ENCODE measurements at regions not wholly inside any gene's neighbourhood (a gene's known extent, or its start where the extent isn't known, plus 50 kb on each side); places are given as distances from the start of the nearest gene placed in this dataset.

- TF ChIP-seq, protein P1, sequence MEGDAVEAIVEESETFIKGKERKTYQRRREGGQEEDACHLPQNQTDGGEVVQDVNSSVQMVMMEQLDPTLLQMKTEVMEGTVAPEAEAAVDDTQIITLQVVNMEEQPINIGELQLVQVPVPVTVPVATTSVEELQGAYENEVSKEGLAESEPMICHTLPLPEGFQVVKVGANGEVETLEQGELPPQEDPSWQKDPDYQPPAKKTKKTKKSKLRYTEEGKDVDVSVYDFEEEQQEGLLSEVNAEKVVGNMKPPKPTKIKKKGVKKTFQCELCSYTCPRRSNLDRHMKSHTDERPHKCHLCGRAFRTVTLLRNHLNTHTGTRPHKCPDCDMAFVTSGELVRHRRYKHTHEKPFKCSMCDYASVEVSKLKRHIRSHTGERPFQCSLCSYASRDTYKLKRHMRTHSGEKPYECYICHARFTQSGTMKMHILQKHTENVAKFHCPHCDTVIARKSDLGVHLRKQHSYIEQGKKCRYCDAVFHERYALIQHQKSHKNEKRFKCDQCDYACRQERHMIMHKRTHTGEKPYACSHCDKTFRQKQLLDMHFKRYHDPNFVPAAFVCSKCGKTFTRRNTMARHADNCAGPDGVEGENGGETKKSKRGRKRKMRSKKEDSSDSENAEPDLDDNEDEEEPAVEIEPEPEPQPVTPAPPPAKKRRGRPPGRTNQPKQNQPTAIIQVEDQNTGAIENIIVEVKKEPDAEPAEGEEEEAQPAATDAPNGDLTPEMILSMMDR (IDR thresholded peaks at IDR 0.05; ENCODE audit: insufficient read depth, low read depth, low read length) = no peak
- TF ChIP-seq EZH2 (IDR thresholded peaks at IDR 0.05; ENCODE audit: insufficient read depth, low read length) = no peak
These were observed 422.7 kb downstream of the DMAC1 start for GRCh38 chr9:7376833-7377232.

All from astrocyte (in vitro differentiated cells and primary cell).